ENCODE measurements at regions not wholly inside any gene's neighbourhood (a gene's known extent, or its start where the extent isn't known, plus 50 kb on each side); places are given as distances from the start of the nearest gene placed in this dataset.

GRCh38 chr4:114156371-114156770 is 176.9 kb upstream of the ARSJ start:
- H3K27ac Mint-ChIP-seq = no peak overlapping the region
- ATAC-seq (ENCODE audit: low read depth in 2 of 2) (no peak), DNase-seq (no peak)
- H3K9me3 Mint-ChIP-seq = no peaks in the 10 kb centered on the region
- H3K27me3 Mint-ChIP-seq = peaks cover 0 to 9% (median 0%) of the 10 kb centered on the region in 3 donors
- H3K36me3 Mint-ChIP-seq = no peaks in the 10 kb centered on the region
- no peak overlapping the region for H3K4me3 Mint-ChIP-seq
- H3K4me1 Mint-ChIP-seq = no peaks in the 10 kb centered on the region

- Mint-ChIP-seq H3K27ac (peak overlapping the region in 1 of 6 donors; percentile 39), H3K36me3 (no peaks in the 10 kb centered on the region), H3K9me3 (peaks cover 0 to 9% (median 0%) of the 10 kb centered on the region in 7 donors), H3K4me3 (no peak overlapping the region), H3K4me1 (no peaks in the 10 kb centered on the region), H3K27me3 (peaks cover 0 to 11% (median 0%) of the 10 kb centered on the region in 3 donors)
- DNase-seq = no peak
- no peak for ATAC-seq (ENCODE audit: low read depth in 2 of 2)
Observed at GRCh38 chr4:114161809-114162208, 182.4 kb upstream of the ARSJ start.

- Mint-ChIP-seq H3K27me3 (peaks cover 0 to 11% (median 0%) of the 10 kb centered on the region in 3 donors), H3K27ac (no peak overlapping the region), H3K4me3 (no peak overlapping the region), H3K36me3 (no peaks in the 10 kb centered on the region), H3K9me3 (peaks cover 0 to 9% (median 0%) of the 10 kb centered on the region in 7 donors), H3K4me1 (no peaks in the 10 kb centered on the region)
- no peak for ATAC-seq (ENCODE audit: low read depth in 2 of 2)
- no peak for DNase-seq
Observed at GRCh38 chr4:114163051-114163450, 183.6 kb upstream of the ARSJ start.

GRCh38 chr4:114173968-114174367 is 194.5 kb upstream of the ARSJ start:
- Mint-ChIP-seq H3K36me3 (no peaks in the 10 kb centered on the region), H3K4me1 (no peaks in the 10 kb centered on the region), H3K27ac (no peak overlapping the region), H3K27me3 (peaks cover 0 to 9% (median 0%) of the 10 kb centered on the region in 3 donors), H3K9me3 (peaks cover 0 to 10% (median 0%) of the 10 kb centered on the region in 7 donors), H3K4me3 (no peak overlapping the region)
- no peak for ATAC-seq (ENCODE audit: low read depth in 2 of 2)
- DNase-seq = no peak

GRCh38 chr4:114177628-114178027 is 198.2 kb upstream of the ARSJ start:
- H3K4me3 Mint-ChIP-seq = no peak overlapping the region
- DNase-seq = no peak

GRCh38 chr4:114178392-114178791 is 198.9 kb upstream of the ARSJ start:
- Mint-ChIP-seq H3K36me3 (peaks cover 7 to 9% of the 10 kb centered on the region in 2 donors), H3K27me3 (peaks cover 0 to 11% (median 0%) of the 10 kb centered on the region in 3 donors), H3K4me1 (no peaks in the 10 kb centered on the region), H3K9me3 (peaks cover 4 to 15% (median 9%) of the 10 kb centered on the region in 7 donors), H3K4me3 (no peak overlapping the region), H3K27ac (no peak overlapping the region)
- ATAC-seq (ENCODE audit: low read depth in 2 of 2) (no peak), DNase-seq (no peak)

More at GRCh38 chr4:114177628-114178027, 198.2 kb upstream of the ARSJ start:
- ATAC-seq (ENCODE audit: low read depth in 2 of 2) = no peak
- H3K9me3 Mint-ChIP-seq = peaks cover 4 to 9% (median 6%) of the 10 kb centered on the region in 7 donors
- H3K36me3 Mint-ChIP-seq = peaks cover 6 to 7% of the 10 kb centered on the region in 2 donors
- peak overlapping the region in 1 of 6 donors; percentile 19 for H3K27ac Mint-ChIP-seq
- H3K4me1 Mint-ChIP-seq = no peaks in the 10 kb centered on the region
- peaks cover 0 to 18% (median 0%) of the 10 kb centered on the region in 3 donors for H3K27me3 Mint-ChIP-seq

GRCh38 chr4:114180481-114180880 is 201.0 kb upstream of the ARSJ start:
- no peaks in the 10 kb centered on the region for H3K4me1 Mint-ChIP-seq
- no peak for ATAC-seq (ENCODE audit: low read depth in 2 of 2)
- peaks cover 7 to 9% of the 10 kb centered on the region in 2 donors for H3K36me3 Mint-ChIP-seq
- peak; percentile 11 for DNase-seq
- peaks cover 0 to 9% (median 0%) of the 10 kb centered on the region in 3 donors for H3K27me3 Mint-ChIP-seq
- peaks cover 4 to 23% (median 9%) of the 10 kb centered on the region in 7 donors for H3K9me3 Mint-ChIP-seq
- no peak overlapping the region for H3K4me3 Mint-ChIP-seq
- H3K27ac Mint-ChIP-seq = no peak overlapping the region

- no peaks in the 10 kb centered on the region for H3K4me1 Mint-ChIP-seq
- no peak overlapping the region for H3K27ac Mint-ChIP-seq
- ATAC-seq (ENCODE audit: low read depth in 2 of 2) (no peak), DNase-seq (no peak)
- peaks cover 0 to 9% (median 0%) of the 10 kb centered on the region in 3 donors for H3K27me3 Mint-ChIP-seq
- no peak overlapping the region for H3K4me3 Mint-ChIP-seq
- peaks cover 4 to 23% (median 9%) of the 10 kb centered on the region in 7 donors for H3K9me3 Mint-ChIP-seq
- peaks cover 7 to 9% of the 10 kb centered on the region in 2 donors for H3K36me3 Mint-ChIP-seq
Observed at GRCh38 chr4:114184901-114185300, 205.5 kb upstream of the ARSJ start.

GRCh38 chr4:114187592-114187991 is 208.1 kb upstream of the ARSJ start:
- Mint-ChIP-seq H3K4me3 (no peak overlapping the region), H3K27me3 (peaks cover 0 to under 1% (median 0%) of the 10 kb centered on the region in 3 donors), H3K27ac (no peak overlapping the region), H3K9me3 (peaks cover under 1 to 15% (median 3%) of the 10 kb centered on the region in 7 donors), H3K36me3 (peaks cover 2 to 3% of the 10 kb centered on the region in 2 donors), H3K4me1 (no peaks in the 10 kb centered on the region)
- no peak for DNase-seq
- ATAC-seq (ENCODE audit: low read depth in 2 of 2) = no peak

GRCh38 chr4:114191496-114191895 is 212.0 kb upstream of the ARSJ start:
- H3K27me3 Mint-ChIP-seq = no peaks in the 10 kb centered on the region
- no peaks in the 10 kb centered on the region for H3K4me1 Mint-ChIP-seq
- H3K36me3 Mint-ChIP-seq = no peaks in the 10 kb centered on the region
- DNase-seq = no peak
- H3K27ac Mint-ChIP-seq = no peak overlapping the region
- no peak overlapping the region for H3K4me3 Mint-ChIP-seq
- H3K9me3 Mint-ChIP-seq = peaks cover 0 to 2% (median 0%) of the 10 kb centered on the region in 7 donors
- no peak for ATAC-seq (ENCODE audit: low read depth in 2 of 2)

- no peaks in the 10 kb centered on the region for H3K4me1 Mint-ChIP-seq
- no peaks in the 10 kb centered on the region for H3K27me3 Mint-ChIP-seq
- no peak for ATAC-seq (ENCODE audit: low read depth in 2 of 2)
Observed at GRCh38 chr4:114192854-114193253, 213.4 kb upstream of the ARSJ start.

GRCh38 chr4:114193624-114194399 is 214.4 kb upstream of the ARSJ start:
- H3K4me1 Mint-ChIP-seq = no peaks in the 10 kb centered on the region

More at GRCh38 chr4:114192854-114193253, 213.4 kb upstream of the ARSJ start:
- DNase-seq = no peak
- Mint-ChIP-seq H3K9me3 (peaks cover 0 to 2% (median 0%) of the 10 kb centered on the region in 7 donors), H3K36me3 (no peaks in the 10 kb centered on the region), H3K4me3 (no peak overlapping the region), H3K27ac (no peak overlapping the region)

GRCh38 chr4:114196606-114197005 is 217.2 kb upstream of the ARSJ start:
- peaks cover 0 to 2% (median 0%) of the 10 kb centered on the region in 7 donors for H3K9me3 Mint-ChIP-seq
- no peaks in the 10 kb centered on the region for H3K36me3 Mint-ChIP-seq
- no peak for ATAC-seq (ENCODE audit: low read depth in 2 of 2)
- no peak for DNase-seq
- peaks cover 0 to 7% (median 7%) of the 10 kb centered on the region in 3 donors for H3K27me3 Mint-ChIP-seq
- H3K27ac Mint-ChIP-seq = no peak overlapping the region
- no peak overlapping the region for H3K4me3 Mint-ChIP-seq
- no peaks in the 10 kb centered on the region for H3K4me1 Mint-ChIP-seq

More at GRCh38 chr4:114193624-114194399, 214.4 kb upstream of the ARSJ start:
- Mint-ChIP-seq H3K4me3 (no peak overlapping the region), H3K9me3 (peaks cover 0 to 2% (median 0%) of the 10 kb centered on the region in 7 donors), H3K27ac (no peak overlapping the region), H3K27me3 (no peaks in the 10 kb centered on the region), H3K36me3 (no peaks in the 10 kb centered on the region)
- no peak for ATAC-seq (ENCODE audit: low read depth in 2 of 2)
- no peak for DNase-seq

- Mint-ChIP-seq H3K27ac (no peak overlapping the region), H3K9me3 (peaks cover 0 to 2% (median 0%) of the 10 kb centered on the region in 7 donors), H3K4me3 (no peak overlapping the region), H3K27me3 (peaks cover 0 to 12% (median 7%) of the 10 kb centered on the region in 3 donors), H3K36me3 (no peaks in the 10 kb centered on the region), H3K4me1 (no peaks in the 10 kb centered on the region)
- ATAC-seq (ENCODE audit: low read depth in 2 of 2) = no peak
- DNase-seq = no peak
Observed at GRCh38 chr4:114200026-114200425, 220.6 kb upstream of the ARSJ start.
